ENCODE measurements at regions not wholly inside any gene's neighbourhood (a gene's known extent, or its start where the extent isn't known, plus 50 kb on each side); places are given as distances from the start of the nearest gene placed in this dataset.

DNA sequence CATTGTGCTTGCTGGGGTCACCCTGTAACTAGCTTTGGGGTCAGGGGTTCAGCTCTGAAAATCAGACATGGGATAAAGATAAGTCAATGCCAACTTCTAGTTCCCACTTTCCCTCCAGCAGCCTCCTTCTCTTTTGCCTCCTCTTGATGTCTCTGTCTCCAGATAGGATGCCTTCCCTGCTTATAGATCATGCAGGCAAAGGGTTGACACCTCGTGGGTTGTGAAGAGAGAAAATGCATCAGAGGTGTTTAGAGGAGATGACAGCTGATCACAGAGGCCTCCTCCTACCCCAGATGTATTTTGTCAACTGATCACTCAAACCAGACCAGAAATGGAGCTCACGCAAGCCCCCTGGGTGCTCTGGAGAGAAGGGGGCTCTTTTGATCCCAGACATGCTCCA is 337.8 kb downstream of the BUD13 start:
- Histone ChIP-seq H4K20me1 (ENCODE audit: insufficient read depth) (no peaks in the 10 kb centered on the region), H3K27me3 (ENCODE audit: insufficient read depth) (no peaks in the 10 kb centered on the region), H3K9ac (no peak overlapping the region), H3K27ac (ENCODE audit: low read depth in 2 of 2, low read length in 1 of 2) (no peak overlapping the region), H3K4me1 (ENCODE audit: control insufficient read depth in 1 of 2, insufficient read depth in 2 of 2, low read depth in 1 of 2, low read length in 1 of 2) (peaks cover 0 to 11% of the 10 kb centered on the region in 2 experiments; a peak in 1 of 4 replicates), H3F3A (replicated peaks; ENCODE audit: insufficient read depth) (no peaks in the 10 kb centered on the region), H3K4me2 (no peak overlapping the region), H3K9me3 (no peaks in the 10 kb centered on the region), H3K36me3 (replicated peaks in 1 of 2; ENCODE audit: control insufficient read depth in 1 of 2, insufficient read depth in 2 of 2, low read length in 1 of 2) (no peaks in the 10 kb centered on the region), H2AFZ (ENCODE audit: low read depth) (no peak overlapping the region), H3K79me2 (ENCODE audit: insufficient read depth) (no peaks in the 10 kb centered on the region), H3K9me2 (no peaks in the 10 kb centered on the region), H3K4me3 (ENCODE audit: low read depth in 2 of 2, low read length in 1 of 2) (no peak overlapping the region)
- ChIA-PET POLR2A (no interaction called here), CTCF (interaction anchor here (1.2 kb wide), 1 partner anchor 206 kb away, joined by 4 read pairs; no protein-coding TSS in a partner anchor)
- DNase-seq: no peak
- 33% methylated on average over 2 of the region's 2 CpGs for WGBS (ENCODE audit: low lambda C conversion rate)
- TF ChIP-seq SIN3A (IDR thresholded peaks at IDR 0.05; ENCODE audit: borderline replicate concordance, low read depth, low read length): no peak
- TF ChIP-seq FOSL2 (IDR thresholded peaks at IDR 0.05; ENCODE audit: borderline replicate concordance, low read depth): no peak
- TF ChIP-seq USF1 (IDR thresholded peaks at IDR 0.05; ENCODE audit: borderline replicate concordance, low read depth): no peak
- TF ChIP-seq EP300 (IDR thresholded peaks at IDR 0.05; ENCODE audit: borderline replicate concordance in 1 of 2, low read depth in 1 of 2, low read length in 1 of 2): no peak
- TF ChIP-seq MXI1 (IDR thresholded peaks at IDR 0.05; ENCODE audit: low read depth, low read length): no peak
- no peak for TF ChIP-seq FOXJ3 (CRISPR knock-in tag; IDR thresholded peaks at IDR 0.05)
- no peak for TF ChIP-seq RXRA (IDR thresholded peaks at IDR 0.05; ENCODE audit: borderline replicate concordance, low read depth)
- TF ChIP-seq REST (IDR thresholded peaks at IDR 0.05; ENCODE audit: low read depth, low read length): no peak
- TF ChIP-seq MAX (IDR thresholded peaks at IDR 0.05; ENCODE audit: low read depth): no peak
- TF ChIP-seq SMC3 (IDR thresholded peaks at IDR 0.05; ENCODE audit: low read depth, low read length): no peak
- TF ChIP-seq YY1 (IDR thresholded peaks at IDR 0.05; ENCODE audit: low read depth): no peak
- no peak for TF ChIP-seq RFX5 (IDR thresholded peaks at IDR 0.05; ENCODE audit: low read length)
- no peak for TF ChIP-seq CHD2 (IDR thresholded peaks at IDR 0.05; ENCODE audit: low read length, partially characterized antibody)

DNA sequence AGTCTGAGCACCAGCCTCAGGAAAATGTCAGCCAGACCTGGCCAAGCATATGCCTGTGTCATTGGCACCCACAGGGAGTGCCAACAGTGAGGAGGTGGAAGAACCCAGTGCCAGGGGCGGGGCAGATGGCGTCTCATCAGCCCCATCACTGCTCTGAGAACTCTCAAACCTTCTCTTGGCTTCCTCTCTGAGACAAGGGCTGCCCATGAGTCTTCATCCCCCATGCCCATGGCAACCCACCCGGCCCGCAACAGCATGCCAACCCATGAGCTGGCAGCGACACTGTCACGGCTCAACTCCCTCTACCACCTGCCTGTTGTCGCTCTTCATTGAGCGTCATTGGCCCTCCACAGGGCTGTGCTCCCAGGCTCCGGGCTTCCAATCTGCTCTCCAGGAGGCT is 340.5 kb downstream of the BUD13 start:
- no peaks in the 10 kb centered on the region for H3K9me3 ChIP-seq
- H3K79me2 ChIP-seq (ENCODE audit: insufficient read depth): no peaks in the 10 kb centered on the region
- H3K27me3 ChIP-seq (ENCODE audit: insufficient read depth): no peaks in the 10 kb centered on the region
- no peak overlapping the region; a peak in 1 of 4 replicates for H3K27ac ChIP-seq (ENCODE audit: low read depth in 2 of 2, low read length in 1 of 2)
- no peak overlapping the region for H2AFZ ChIP-seq (ENCODE audit: low read depth)
- ChIA-PET POLR2A (no interaction called here), CTCF (interaction anchor here (0.8 to 1.0 kb wide), 3 partner anchors 20 to 34 kb away, joined by 3 read pairs; no protein-coding TSS in a partner anchor)
- no peaks in the 10 kb centered on the region for H4K20me1 ChIP-seq (ENCODE audit: insufficient read depth)
- H3K4me2 ChIP-seq: no peak overlapping the region
- H3K36me3 ChIP-seq (replicated peaks in 1 of 2; ENCODE audit: control insufficient read depth in 1 of 2, insufficient read depth in 2 of 2, low read length in 1 of 2): no peaks in the 10 kb centered on the region
- no peak for TF ChIP-seq TEAD4 (IDR thresholded peaks at IDR 0.05; ENCODE audit: borderline replicate concordance, insufficient read depth)
- TF ChIP-seq MXI1 (IDR thresholded peaks at IDR 0.05; ENCODE audit: low read depth, low read length): no peak
- no peak for DNase-seq
- H3K4me1 ChIP-seq (ENCODE audit: control insufficient read depth in 1 of 2, insufficient read depth in 2 of 2, low read depth in 1 of 2, low read length in 1 of 2): peaks cover 5 to 32% of the 10 kb centered on the region in 2 experiments; a peak in 3 of 4 replicates
- no peak overlapping the region for H3K9ac ChIP-seq
- no peaks in the 10 kb centered on the region for H3K9me2 ChIP-seq
- H3K4me3 ChIP-seq (ENCODE audit: low read depth in 2 of 2, low read length in 1 of 2): no peak overlapping the region
- 70% methylated on average over 9 of the region's 9 CpGs for WGBS (ENCODE audit: low lambda C conversion rate)
- no peaks in the 10 kb centered on the region for H3F3A ChIP-seq (replicated peaks; ENCODE audit: insufficient read depth)

Data from SK-N-SH (cell line).